GM12878 (cell line): ENCODE measurements at regions not wholly inside any gene's neighbourhood (a gene's known extent, or its start where the extent isn't known, plus 50 kb on each side); places are given as distances from the start of the nearest gene placed in this dataset.
A peak's percentile ranks its signal among the peaks of the same experiment; 100 is the strongest.

ENCODE experiments used
- ATAC-seq: fragments of 200-7000 bp; cut with Tn5 transposase; 3 replicates; pipeline ENCODE4 v1.9.1; 2020; ENCODE audit warnings: mild to moderate bottlenecking, moderate library complexity
- BruUV-seq: library from RNA; stranded (reverse); fragments of 400-500 nt; replicated peaks from 2 replicates; lab custom pipeline; 2021; lab: Mats Ljungman, UMichigan
- CTCF ChIA-PET: fragments of 300-600 bp; sonication (Branson Sonifier 250); formaldehyde crosslinking; extraction: SDS; loops from one replicate; lab custom pipeline; 2021; ENCODE audit warnings: inconsistent platforms; lab: Yijun Ruan, JAX
- POLR2A ChIA-PET: fragments of 350-600 bp; formaldehyde crosslinking; extraction: SDS; loops from one replicate; lab custom pipeline; 2021; ENCODE audit warnings: inconsistent platforms; lab: Charles Lee
- RAD21 ChIA-PET: fragments of 300-600 bp; sonication (Branson Sonifier 250); formaldehyde crosslinking; loops from one replicate; lab custom pipeline; 2023; ENCODE audit warnings: antibody characterized with exemption; ENCODE audit not compliant: unreplicated experiment; lab: Charles Lee
- SMC1A ChIA-PET: fragments of 300-600 bp; sonication (Branson Sonifier 250); formaldehyde crosslinking; loops from one replicate; lab custom pipeline; 2023; ENCODE audit not compliant: unreplicated experiment, uncharacterized antibody; lab: Charles Lee
- DNase-seq: peaks from one replicate; pipeline ENCODE4 v3.0.0-alpha.2; 2011; ENCODE audit warnings: low read depth, low spot score
- FAIRE-seq: peaks from 3 replicates; lab custom pipeline; 2011; peaks lifted over from hg19 to GRCh38; lab: Jason Lieb, UNC
- H2AFZ ChIP-seq: 2 replicates; pipeline ENCODE4 v1.6.0; 2011; ENCODE audit warnings: low read depth, low read length, control low read depth; ENCODE audit not compliant: control insufficient read depth
- H3K27ac ChIP-seq: 2 replicates; pipeline ENCODE4 v1.5.1; 2011; ENCODE audit warnings: control low read depth; ENCODE audit not compliant: control insufficient read depth, insufficient read depth
- H3K27me3 ChIP-seq, 2 experiments: replicated peaks in 1 of 2; 2 replicates each; pipeline versions ENCODE4 v1.6.0 to v1.6.1; 2011; ENCODE audit warnings: low read length in 1 of 2; ENCODE audit not compliant: control insufficient read depth in 2 of 2, insufficient read depth in 2 of 2
- H3K36me3 ChIP-seq, 2 experiments: 2 replicates each; pipeline ENCODE4 v1.5.1; 2011; ENCODE audit warnings: low read length in 1 of 2; ENCODE audit not compliant: control insufficient read depth in 2 of 2, insufficient read depth in 2 of 2
- H3K4me1 ChIP-seq: 2 replicates; pipeline ENCODE4 v1.6.1; 2011; ENCODE audit warnings: mild to moderate bottlenecking, low read length, moderate library complexity, mixed read lengths; ENCODE audit not compliant: control insufficient read depth, insufficient read depth
- H3K4me2 ChIP-seq: 2 replicates; pipeline ENCODE4 v1.6.0; 2011; ENCODE audit warnings: control low read depth; ENCODE audit not compliant: control insufficient read depth, insufficient read depth
- H3K4me3 ChIP-seq: fragments of 200-600 bp; sonication (generic); 2 replicates; pipeline ENCODE4 v1.5.1; 2016
- H3K79me2 ChIP-seq: 2 replicates; pipeline ENCODE4 v1.6.0; 2011; ENCODE audit warnings: low read length; ENCODE audit not compliant: control insufficient read depth, insufficient read depth
- H3K9ac ChIP-seq: 2 replicates; pipeline ENCODE4 v1.8.0; 2011; ENCODE audit warnings: low read length, control low read depth, mixed read lengths; ENCODE audit not compliant: control insufficient read depth, insufficient read depth
- H3K9me3 ChIP-seq: replicated peaks from 3 replicates; pipeline ENCODE4 v1.5.1; 2011; ENCODE audit warnings: mild to moderate bottlenecking, low read length; ENCODE audit not compliant: control insufficient read depth, insufficient read depth
- H4K20me1 ChIP-seq: 2 replicates; pipeline ENCODE4 v1.6.0; 2011; ENCODE audit not compliant: control insufficient read depth, insufficient read depth
- CTCF ChIP-seq, 3 experiments: IDR thresholded peaks in 2 of 3; conservative IDR thresholded peaks in 1 of 3; 2 replicates each; pipeline ENCODE4 v1.5.1; 2011; ENCODE audit warnings: low read depth in 3 of 3, low read length in 3 of 3, mild to moderate bottlenecking in 3 of 3, control low read depth in 2 of 3, moderate library complexity in 2 of 3, inconsistent platforms in 1 of 3, mixed read lengths in 1 of 3; ENCODE audit not compliant: control insufficient read depth in 2 of 3, insufficient read depth in 1 of 3; ENCODE audit errors: extremely low read depth in 1 of 3
- NFXL1 ChIP-seq: fragments of 450-650 bp; IDR thresholded peaks from 2 replicates; pipeline ENCODE4 v1.6.1; 2017; ENCODE audit warnings: antibody characterized with exemption, mild to moderate bottlenecking, borderline replicate concordance
- PAX8 ChIP-seq: fragments of 450-650 bp; IDR thresholded peaks from 2 replicates; pipeline ENCODE4 v1.6.1; 2017; ENCODE audit warnings: mild to moderate bottlenecking, moderate library complexity
- WGBS: methylation state at CpG from one replicate; pipeline ENCODE4 v1.1.6; 2016; ENCODE audit warnings: low lambda C conversion rate; ENCODE audit not compliant: insufficient replicate concordance, insufficient coverage; ENCODE audit errors: missing lambda C conversion rate; 5-methylcytosine and 5-hydroxymethylcytosine counted together
- in situ Hi-C: fragments of 300-500 bp; cut with MboI; formaldehyde crosslinking; loops from 9 replicates; pipeline ENCODE4 v1.14.3; 2018; ENCODE audit warnings: mixed read lengths
- intact Hi-C: fragments of 100-400 bp; cut with micrococcal nuclease; formaldehyde crosslinking; loops from one replicate; pipeline ENCODE4 v1.14.2; 2022; ENCODE audit not compliant: unreplicated experiment

- in situ Hi-C loops (no loop called here), intact Hi-C loops (no loop called here)
- RAD21 ChIA-PET, result no interaction called here
- CTCF ChIA-PET, result interaction anchor here (0.5 to 1.0 kb wide), 2 partner anchors 9 to 32 kb away, joined by 3 read pairs; no protein-coding TSS in a partner anchor
- SMC1A ChIA-PET, result interaction anchor here (0.6 to 1.2 kb wide), 2 partner anchors 9 to 22 kb away, joined by 3 to 4 read pairs; no protein-coding TSS in a partner anchor
- no peaks in the 10 kb centered on the region for H4K20me1 ChIP-seq
- no peaks in the 10 kb centered on the region for H3K36me3 ChIP-seq
- DNase-seq (no peak), FAIRE-seq (no peak), ATAC-seq (peak; percentile 56)
- POLR2A ChIA-PET, result no interaction called here
- H3K9ac ChIP-seq, result no peak overlapping the region
- H2AFZ ChIP-seq, result no peak overlapping the region
- no peak overlapping the region for H3K27ac ChIP-seq
- BruUV-seq, result no TSS peak
- no peaks in the 10 kb centered on the region for H3K27me3 ChIP-seq
- TF ChIP-seq PAX8 (no peak), CTCF (IDR thresholded peaks at IDR 0.05 in 2 of 3, conservative IDR thresholded peaks at IDR 0.05 in 1 of 3; ENCODE audit: control insufficient read depth in 2 of 3, extremely low read depth in 1 of 3, insufficient read depth in 1 of 3, low read depth in 3 of 3, low read length in 3 of 3) (peak in 1 of 3 experiments; percentile 16; a peak in 1 of 6 replicates)
- H3K4me1 ChIP-seq, result no peaks in the 10 kb centered on the region
- no peak overlapping the region for H3K4me3 ChIP-seq
- no peaks in the 10 kb centered on the region for H3K9me3 ChIP-seq
- H3K79me2 ChIP-seq, result no peaks in the 10 kb centered on the region
- H3K4me2 ChIP-seq, result no peak overlapping the region
These were observed 426.6 kb upstream of the THBS1 start for GRCh38 chr15:39154227-39154638.

GRCh38 chr15:39154776-39155175 lies 426.1 kb upstream of the THBS1 start:
- intact Hi-C loops (no loop called here), in situ Hi-C loops (no loop called here)
- FAIRE-seq, result no peak
- ChIA-PET SMC1A (interaction anchor here (0.6 to 1.2 kb wide), 2 partner anchors 10 to 21 kb away, joined by 3 to 4 read pairs; no protein-coding TSS in a partner anchor), CTCF (interaction anchor here (1.0 kb wide), 1 partner anchor 10 kb away, joined by 3 read pairs; no protein-coding TSS in a partner anchor), POLR2A (no interaction called here), RAD21 (no interaction called here)
- no peaks in the 10 kb centered on the region for H3K36me3 ChIP-seq
- H3K9ac ChIP-seq, result no peak overlapping the region
- H4K20me1 ChIP-seq, result no peaks in the 10 kb centered on the region
- BruUV-seq, result no TSS peak
- H3K4me1 ChIP-seq, result no peaks in the 10 kb centered on the region
- no peaks in the 10 kb centered on the region for H3K27me3 ChIP-seq
- no peak for TF ChIP-seq NFXL1
- H3K79me2 ChIP-seq, result no peaks in the 10 kb centered on the region
- no peak overlapping the region for H2AFZ ChIP-seq
- DNase-seq, result no peak
- WGBS, result 35% methylated on average over 4 of the region's 4 CpGs
- H3K9me3 ChIP-seq, result no peaks in the 10 kb centered on the region
- H3K4me3 ChIP-seq, result no peak overlapping the region
- H3K27ac ChIP-seq, result no peak overlapping the region
- ATAC-seq, result no peak
- no peak overlapping the region for H3K4me2 ChIP-seq
